Loucy (cell line): ENCODE measurements at regions not wholly inside any gene's neighbourhood (a gene's known extent, or its start where the extent isn't known, plus 50 kb on each side); places are given as distances from the start of the nearest gene placed in this dataset.

ENCODE experiments used
- EZH2phosphoT487 ChIP-seq: fragments of 200-600 bp; IDR thresholded peaks from 2 replicates; pipeline ENCODE4 v1.6.1; 2018; ENCODE audit warnings: antibody characterized with exemption, mild to moderate bottlenecking, moderate library complexity, borderline replicate concordance
- TF ChIP-seq, protein P1 (sequence below): fragments of 200-600 bp; sonication (generic); conservative IDR thresholded peaks from 2 replicates; pipeline ENCODE4 v1.5.1; 2014; ENCODE audit warnings: mild to moderate bottlenecking, antibody characterized with exemption, low read length

DNA sequence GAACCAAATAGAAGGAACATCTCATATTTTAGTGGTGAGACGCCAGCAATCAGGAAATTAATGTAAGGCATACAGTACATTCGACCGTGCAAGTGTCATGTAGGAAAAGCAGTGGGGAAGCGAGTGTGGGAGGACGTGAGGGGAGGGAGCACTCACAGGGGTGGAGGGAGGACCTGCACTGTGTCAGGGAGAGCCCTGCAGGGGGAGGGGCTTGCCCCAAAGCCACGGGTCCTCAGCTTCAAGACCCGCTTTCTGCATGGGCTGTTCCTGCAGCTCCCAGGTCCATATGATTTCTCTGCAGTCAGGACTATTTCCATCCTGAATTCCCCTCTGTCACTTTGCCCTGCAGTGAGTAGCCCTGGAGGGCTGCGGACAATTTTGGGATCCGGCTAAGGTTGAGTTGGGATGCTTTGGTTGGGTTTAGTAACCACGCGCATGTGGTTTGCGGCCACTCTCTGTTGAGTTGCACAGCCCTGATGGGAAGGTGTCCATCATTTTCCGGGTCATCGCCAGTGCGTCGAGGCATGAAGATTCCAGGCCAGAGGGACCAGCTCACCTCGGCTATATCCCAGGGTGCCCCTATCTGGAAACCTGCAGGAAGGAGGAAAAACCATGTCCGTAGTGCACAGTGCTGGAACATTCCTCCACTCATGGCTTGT lies 61.9 kb downstream of the IRX1 start:
- TF ChIP-seq, protein P1, sequence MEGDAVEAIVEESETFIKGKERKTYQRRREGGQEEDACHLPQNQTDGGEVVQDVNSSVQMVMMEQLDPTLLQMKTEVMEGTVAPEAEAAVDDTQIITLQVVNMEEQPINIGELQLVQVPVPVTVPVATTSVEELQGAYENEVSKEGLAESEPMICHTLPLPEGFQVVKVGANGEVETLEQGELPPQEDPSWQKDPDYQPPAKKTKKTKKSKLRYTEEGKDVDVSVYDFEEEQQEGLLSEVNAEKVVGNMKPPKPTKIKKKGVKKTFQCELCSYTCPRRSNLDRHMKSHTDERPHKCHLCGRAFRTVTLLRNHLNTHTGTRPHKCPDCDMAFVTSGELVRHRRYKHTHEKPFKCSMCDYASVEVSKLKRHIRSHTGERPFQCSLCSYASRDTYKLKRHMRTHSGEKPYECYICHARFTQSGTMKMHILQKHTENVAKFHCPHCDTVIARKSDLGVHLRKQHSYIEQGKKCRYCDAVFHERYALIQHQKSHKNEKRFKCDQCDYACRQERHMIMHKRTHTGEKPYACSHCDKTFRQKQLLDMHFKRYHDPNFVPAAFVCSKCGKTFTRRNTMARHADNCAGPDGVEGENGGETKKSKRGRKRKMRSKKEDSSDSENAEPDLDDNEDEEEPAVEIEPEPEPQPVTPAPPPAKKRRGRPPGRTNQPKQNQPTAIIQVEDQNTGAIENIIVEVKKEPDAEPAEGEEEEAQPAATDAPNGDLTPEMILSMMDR = no peak
- no peak for TF ChIP-seq EZH2phosphoT487
